GM19239 (cell line): ENCODE measurements at regions not wholly inside any gene's neighbourhood (a gene's known extent, or its start where the extent isn't known, plus 50 kb on each side); places are given as distances from the start of the nearest gene placed in this dataset.

Experiments
- DNase-seq: peaks from one replicate; pipeline ENCODE4 v3.0.0; 2011; ENCODE audit warnings: low spot score; ENCODE audit not compliant: insufficient read length
- FAIRE-seq: peaks from 2 replicates; lab custom pipeline; 2011; peaks lifted over from hg19 to GRCh38; lab: Jason Lieb, UNC

DNA sequence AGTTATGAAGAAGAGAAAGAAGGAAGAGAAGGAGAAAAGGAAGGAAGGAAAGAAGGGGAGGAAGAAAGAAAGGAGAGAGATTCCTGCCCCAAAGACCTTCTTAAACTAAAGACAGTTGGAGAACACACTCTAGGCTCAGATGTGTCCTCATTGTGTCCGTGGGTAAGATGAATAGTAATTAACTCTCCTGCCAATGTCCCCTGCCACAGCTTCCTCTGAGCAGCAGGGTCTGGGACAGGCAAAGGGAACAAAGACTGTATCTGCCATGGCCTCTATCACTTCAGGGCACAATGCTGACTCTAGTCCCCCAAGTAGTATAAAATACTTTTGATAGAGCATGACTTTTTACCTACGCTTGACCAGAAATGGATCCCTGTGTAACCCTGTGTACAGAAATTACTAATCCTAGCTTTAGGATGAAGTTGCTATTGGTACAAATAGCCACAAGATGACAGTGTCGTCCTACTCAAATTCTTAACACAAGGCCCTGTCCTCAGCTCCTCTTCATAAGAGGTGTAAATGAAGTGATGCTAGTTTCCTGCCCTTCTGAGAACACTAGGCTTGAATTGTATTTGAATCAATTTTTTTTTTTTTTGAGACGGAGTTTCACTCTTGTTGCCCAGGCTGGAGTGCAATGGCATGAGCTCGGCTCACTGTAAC lies 186.2 kb upstream of the GPR12 start:
- peak; percentile 31 for FAIRE-seq
- DNase-seq: peak; percentile 36

DNA sequence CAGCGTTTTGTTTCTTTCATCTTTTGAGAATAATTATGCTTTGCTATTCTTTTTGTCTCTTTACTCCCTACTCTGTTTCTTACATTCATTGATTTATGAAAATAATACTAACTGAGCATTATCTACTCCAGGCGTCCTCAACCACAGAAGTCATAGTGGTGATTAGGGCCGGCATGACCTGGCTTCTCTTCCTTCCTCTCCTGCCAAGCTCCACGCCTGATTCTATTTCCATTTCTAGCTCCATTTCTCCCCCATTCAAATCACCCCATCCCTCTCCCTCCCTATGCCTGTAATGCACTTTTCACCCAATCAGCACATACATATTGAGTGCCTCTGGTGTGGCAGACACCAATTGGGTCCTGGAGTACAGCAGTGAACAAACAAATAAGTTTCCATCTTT lies 183.2 kb upstream of the GPR12 start:
- no peak for DNase-seq
- no peak for FAIRE-seq

DNA sequence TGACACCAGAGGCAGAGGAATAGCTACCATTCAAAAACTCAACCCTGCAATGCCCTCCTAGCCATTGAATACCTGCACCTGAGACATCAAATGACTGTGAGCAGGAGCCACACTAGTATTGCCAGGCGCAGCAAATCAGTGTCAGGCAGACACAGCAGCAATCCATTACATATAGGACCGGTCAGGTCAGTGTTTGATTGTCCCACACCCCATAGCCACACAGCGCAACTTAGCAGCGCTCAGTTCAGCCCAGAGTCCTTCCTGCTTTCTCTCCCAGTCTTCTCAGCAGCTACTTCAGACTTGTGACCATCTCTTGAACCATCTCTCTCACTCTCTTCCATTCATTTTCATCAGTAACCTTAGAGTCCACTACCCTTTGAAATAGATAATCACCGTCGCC lies 181.6 kb upstream of the GPR12 start:
- FAIRE-seq: no peak
- DNase-seq: no peak

DNA sequence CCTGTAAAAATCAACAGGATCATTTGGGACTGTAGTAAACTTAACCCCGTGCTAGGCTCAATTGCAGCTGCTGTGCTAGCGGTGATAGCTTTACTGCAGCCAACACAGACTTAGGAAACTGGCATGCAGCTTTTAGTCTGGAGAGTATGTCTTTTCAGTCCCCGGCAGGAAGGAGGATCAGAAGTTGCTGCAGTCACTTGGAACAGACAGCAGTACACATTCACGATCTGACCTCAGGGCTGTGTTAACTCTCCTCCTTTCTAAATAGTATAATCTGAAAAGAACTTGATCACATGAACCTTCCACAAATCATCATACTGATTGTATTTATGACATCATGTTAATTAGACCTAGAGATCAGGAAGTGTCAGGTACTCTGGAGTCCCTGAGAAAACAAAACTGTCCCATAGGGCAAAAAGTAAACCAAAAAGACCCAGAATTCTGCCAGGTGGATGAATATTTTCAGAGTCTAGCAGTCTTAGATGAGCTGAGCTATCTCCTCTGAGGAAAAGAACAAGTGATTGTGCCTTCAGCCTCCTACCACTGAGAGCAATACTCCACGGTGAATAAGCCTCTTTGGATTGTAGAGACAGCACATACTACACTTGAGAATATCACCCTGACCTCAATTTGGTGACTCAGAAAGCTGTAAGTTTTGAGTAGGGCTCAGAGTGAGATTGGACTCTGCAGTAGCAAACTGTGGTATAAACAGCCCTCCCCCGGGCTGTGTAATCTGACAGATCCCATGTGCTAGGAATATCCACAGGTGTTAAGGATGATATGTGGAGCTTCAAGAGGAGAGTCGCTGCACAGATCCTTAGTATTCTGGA lies 181.0 kb upstream of the GPR12 start:
- no peak for FAIRE-seq
- DNase-seq: no peak

DNA sequence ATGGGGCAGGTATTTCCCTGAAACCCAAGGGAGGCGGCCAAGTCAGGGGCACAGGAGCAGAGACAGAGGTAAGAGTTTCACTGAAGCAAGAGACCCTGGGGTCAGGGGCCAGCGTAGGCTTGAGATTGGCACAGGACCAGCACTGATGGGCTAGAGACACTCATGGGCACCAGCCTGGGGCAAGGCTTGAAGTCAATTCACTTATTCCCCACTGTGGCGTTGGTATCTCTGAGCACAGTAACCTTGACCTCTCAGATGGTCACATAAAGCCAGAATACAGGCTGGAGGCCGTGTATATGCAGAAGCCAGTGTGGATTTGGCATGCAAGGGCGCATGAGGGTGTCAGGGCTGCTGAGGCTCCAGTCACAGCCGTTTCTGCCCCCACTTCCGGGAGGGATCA lies 173.5 kb upstream of the GPR12 start:
- no peak for DNase-seq
- FAIRE-seq: no peak

DNA sequence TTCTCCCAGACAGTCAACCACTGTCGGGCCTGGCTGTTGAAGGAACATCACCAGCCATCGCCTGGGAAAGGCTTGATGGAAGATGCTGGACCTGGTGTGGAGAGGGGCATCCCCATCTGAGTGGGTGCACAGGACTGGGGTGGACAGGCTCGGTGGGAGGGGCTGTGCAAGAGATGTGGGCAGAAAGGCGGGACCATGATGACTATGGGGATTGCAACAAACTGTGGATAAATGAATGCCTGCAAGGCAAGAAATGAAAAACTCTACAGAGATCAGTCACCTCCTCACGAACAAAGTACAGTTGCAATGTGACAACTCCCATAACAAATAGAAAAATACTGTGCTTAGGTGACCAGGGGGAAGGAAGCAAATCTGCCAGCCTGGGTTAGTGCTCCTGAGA lies 171.9 kb upstream of the GPR12 start:
- DNase-seq: no peak
- no peak for FAIRE-seq

DNA sequence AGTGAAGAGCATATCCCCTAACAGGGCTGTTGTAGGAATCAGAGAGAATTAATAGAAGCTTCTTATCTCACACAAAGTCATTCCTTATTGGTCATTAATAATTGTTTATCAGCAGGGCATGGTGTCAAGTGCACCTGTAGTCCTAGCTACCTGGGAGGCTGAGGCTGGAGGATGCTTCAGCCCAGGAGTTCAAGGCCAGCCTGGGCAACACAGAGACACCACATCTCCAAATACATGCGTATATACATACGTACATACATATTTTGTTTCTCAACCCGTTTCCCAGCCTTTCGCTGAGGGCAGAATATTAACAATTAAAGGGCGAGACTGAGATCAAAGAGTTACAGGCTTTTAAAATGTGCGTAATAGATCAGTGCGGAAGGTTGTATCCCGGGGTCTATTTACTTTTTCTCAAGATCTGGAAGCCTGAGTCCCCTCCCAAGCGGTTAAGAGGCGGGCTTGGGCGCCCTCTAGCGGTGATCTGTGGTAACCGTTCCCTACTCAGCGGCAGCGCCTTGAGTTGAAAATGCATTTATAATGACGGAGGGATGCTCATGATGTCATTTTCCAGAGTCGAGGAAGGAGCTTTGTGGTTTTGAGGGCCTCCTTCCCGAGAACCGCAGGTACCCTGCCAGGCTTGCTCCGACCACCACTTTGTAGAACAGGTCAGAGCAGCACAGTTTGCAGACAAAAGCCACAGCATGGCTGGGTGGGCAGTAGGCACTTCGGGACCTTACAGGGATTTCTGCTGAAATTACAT lies 169.6 kb upstream of the GPR12 start:
- FAIRE-seq (peak; percentile 61), DNase-seq (peak; percentile 64)

DNA sequence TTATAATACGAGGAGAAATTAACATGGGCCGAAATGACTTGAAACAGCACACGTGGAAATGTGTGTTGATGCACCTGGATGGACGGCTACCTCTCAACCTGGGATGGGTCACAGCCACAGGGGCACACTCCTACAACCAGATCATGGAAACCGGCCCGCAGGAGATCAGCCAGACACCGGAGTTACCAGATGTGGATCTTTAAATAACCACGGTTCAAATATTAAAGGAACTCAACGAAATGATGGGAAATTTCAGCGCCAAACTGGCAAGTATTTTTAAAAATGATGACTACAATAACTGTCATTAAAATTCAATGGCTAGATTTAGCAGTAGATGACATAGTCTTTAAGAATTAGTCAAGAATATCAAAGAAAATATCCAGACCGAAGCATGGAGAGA lies 166.9 kb upstream of the GPR12 start:
- FAIRE-seq (no peak), DNase-seq (no peak)

DNA sequence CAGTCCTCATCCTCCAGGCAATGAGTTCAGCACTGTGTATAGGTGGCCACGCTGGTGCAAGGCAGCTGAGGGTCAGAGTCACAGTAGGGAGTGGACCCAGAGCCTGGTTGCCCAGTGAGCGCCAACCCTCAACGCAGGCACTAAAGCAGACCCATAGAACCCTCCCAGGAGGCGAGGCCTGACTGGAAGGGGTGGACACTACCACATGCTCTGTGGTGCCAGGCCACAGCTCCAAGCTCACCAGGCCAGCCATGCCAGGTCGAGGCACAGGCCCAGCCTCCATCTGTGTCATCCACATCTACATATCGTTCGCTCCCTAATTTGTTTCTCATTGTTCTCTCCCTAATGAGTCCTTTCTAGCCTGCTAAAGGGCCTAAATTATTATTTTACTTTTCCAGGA lies 165.8 kb upstream of the GPR12 start:
- no peak for DNase-seq
- no peak for FAIRE-seq

DNA sequence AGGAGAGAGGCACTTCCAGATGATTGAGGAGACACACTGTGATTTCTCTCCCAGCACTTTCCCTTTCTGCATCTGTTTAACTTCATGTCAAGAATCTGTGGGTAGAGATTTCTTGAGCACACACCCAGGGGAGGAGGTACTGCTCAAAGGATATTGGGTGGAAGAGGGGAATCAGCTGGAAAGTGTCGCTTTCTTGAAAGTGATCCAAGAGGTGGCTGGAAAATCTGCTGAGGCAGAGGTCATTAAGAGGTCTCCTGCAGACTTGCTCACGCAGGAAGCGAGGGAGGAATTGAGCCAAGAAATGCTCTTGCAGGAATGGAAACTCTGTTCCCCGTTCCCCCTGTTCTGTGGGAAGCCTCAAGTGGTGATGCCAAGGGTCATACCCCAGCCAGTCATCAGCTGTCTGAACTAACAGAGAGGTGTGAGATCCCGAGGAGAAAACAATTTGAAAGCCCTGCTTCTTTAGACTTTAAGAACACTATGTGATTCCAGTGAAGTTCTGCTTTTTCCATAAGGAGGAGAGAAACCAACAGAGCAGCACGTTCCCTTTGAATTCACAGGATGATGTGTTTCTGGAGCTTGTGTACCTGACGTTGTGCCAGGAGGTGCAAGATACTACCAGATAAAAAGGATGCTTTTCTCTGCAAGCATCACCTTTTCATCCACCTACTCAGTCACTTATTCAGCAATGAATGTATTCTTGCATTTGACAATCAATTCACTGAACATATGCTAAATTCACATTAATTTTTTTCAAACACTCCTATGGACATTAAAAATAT lies 163.4 kb upstream of the GPR12 start:
- DNase-seq: no peak
- FAIRE-seq: no peak

DNA sequence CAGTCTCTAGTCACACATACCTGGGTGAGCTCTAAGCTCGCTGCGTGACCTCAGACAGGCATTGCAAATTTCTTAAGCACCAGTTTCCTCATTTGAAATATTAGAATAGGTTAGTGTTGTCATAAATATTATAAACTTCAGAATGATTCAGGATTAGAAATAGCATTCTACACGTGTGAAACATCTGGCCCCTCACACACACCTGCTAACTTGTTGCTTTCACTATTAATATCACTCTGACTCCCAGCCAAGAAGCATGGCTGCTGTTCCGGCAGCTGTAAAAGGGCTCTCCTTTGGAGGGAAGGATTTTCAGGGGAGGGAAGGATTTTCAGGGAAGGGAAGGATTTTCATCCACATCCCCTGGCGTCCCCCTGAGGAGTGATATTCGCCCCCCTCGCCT lies 161.3 kb upstream of the GPR12 start:
- FAIRE-seq (no peak), DNase-seq (no peak)

DNA sequence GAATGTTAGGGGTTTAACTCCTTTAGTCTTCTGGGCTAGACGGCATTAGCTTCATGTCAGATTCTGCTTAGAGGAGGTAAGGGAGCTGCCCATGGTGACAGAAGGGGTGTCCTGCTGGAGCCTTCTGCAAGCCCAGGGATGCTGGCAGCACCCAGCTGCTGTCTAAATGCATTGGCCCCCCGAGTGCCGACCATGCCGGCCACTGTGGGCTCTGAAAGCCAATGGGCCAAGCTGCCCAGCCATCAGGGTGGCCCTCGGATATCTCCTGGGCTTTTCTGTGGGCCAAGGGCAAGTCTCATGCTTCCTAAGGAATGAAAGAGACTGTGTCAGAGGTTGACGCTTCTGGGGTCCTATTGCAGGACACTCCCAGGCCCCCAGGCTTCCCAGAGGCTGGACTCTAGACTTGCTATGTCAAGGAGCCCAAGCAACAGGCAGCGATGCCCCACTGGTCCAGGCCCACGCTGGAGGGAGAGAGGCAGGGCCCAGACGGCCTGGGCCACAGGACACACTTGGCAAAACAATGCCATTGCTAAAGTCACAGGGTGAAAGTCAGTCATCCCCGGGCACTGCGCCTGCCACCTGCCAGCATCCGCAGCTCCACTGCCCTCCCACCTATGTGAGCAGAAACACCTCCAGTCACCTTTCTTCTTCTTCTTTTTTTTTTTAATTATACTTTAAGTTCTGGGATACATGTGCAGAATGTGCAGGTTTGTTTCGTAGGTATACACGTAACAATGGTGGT lies 160.2 kb upstream of the GPR12 start:
- FAIRE-seq (no peak), DNase-seq (no peak)

DNA sequence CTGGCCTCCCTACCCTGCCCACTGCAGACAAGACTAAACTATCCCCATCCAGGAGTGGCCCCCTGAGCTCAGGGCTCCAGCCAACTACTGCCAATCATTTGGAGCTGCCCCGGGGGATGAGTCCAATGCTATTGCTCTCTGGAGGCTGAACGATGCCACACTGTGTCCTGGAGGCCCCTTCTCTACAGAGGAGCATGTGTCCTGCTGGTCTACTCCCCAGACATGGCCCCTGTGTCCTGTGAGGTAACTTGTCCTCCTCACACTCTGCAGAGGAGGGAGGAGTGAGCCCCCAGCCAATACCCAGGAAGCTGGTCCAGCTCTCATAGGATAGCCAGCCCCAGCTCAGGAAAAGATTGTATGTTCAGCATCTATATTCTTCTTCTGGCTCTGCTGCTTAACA lies 159.1 kb upstream of the GPR12 start:
- no peak for DNase-seq
- FAIRE-seq: no peak

DNA sequence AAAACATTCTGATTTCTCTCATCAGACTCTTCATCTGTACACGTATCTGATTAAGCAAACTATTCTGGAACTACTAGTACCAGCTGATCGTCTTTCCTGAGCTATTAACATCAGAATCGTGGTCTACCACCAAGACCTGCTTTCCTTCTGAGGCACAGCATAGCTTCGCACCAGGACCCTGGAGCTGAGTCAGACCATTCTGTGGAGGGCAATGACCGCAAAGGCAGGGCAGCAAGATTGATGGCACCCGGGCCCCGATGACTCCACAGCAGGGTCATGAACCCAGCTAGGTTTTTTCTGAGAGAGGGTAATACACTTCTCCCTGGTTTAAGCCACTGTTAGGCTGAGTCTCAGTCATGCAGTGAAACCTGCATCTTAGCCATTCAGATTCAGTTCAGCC lies 158.7 kb upstream of the GPR12 start:
- DNase-seq: no peak
- FAIRE-seq: no peak

DNA sequence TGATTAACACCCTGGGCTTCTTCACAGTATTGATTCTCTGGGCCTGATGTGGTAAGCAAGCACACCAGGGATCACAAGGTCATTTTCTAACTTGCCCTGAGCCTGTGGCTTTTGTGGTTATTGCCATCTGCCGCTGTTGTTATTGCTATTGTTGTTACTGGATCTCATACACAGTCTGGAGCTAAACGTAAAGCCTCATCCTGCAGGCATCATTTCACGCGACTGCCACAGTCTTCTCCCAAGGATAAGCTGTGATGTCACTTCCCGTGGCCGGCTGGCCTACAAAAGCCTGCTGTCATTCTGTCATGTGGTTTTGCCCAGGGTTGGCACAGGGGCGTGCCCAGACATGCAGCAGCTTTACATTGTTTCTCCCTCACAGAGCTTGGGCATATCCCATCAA lies 154.0 kb upstream of the GPR12 start:
- DNase-seq (no peak), FAIRE-seq (no peak)

DNA sequence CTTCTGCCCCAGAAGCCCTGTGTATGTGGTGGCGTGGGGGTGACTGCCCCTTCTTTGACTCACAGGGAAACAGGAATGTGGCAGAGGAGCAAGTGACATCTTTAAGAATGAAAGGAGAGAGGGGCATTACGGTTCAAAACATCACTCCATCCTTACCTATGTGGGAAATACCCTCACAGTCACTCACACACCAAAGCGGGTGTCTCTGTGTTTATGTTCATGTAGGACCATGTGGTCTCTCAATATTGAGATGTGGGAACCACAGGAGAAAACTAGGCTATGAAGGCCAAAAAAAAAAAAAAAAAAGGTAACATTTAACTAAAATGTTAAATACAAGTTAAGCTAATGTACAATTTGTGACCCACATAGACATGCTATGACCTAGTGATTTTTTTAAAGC lies 153.6 kb upstream of the GPR12 start:
- no peak for FAIRE-seq
- no peak for DNase-seq

DNA sequence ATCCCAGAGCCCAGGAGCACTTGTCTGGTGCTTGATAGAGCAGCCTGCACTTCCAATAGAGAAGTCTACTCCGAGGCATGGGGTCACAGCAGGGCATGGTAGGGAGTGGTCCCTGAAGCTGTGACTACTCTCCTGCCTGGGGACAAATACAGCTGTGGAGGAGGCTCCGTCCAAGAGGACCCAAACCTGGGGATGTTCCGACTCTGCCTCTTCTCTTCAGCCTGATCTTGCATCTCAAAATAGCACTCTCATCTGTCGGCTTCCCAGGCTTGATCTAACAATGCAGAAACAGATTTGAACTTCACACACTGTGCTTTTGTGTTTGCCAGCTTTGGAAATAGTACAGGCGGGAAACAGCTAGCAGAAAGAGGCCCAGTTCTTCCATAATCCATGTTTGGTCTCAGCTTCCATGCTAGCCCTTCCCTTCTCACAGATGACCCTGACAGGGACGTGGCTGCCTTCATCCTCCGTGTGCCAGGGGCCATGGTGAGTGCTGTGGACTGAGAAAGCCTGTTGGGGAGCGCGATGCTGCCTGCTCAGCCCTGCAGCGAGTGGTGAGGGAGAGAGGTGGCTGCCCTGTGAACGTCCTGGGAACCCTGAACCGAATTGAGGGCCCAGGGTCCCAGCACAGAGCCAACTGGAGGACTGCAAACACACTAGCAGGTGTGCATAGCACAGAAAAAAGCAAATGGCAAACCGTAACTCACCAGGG lies 150.3 kb upstream of the GPR12 start:
- no peak for DNase-seq
- FAIRE-seq: no peak

DNA sequence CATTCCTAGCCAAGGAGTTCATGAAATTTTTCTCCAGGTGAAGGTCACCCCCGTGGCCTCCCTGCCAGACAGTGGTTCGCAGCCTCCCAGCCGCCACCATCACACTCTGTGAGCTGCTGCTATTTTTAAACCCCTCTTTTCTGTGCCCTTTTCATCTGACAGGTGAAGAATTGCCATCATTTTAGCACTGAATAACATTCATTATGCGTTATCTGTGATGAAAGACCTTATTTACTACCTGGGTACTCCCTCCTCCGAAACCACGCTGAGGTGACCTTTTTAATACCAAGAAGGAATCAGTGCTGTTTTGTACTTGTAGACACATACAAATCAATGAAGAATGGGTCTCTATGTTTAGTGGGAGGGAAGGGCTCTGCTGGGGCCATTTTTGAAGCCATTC lies 148.9 kb upstream of the GPR12 start:
- DNase-seq (no peak), FAIRE-seq (no peak)

DNA sequence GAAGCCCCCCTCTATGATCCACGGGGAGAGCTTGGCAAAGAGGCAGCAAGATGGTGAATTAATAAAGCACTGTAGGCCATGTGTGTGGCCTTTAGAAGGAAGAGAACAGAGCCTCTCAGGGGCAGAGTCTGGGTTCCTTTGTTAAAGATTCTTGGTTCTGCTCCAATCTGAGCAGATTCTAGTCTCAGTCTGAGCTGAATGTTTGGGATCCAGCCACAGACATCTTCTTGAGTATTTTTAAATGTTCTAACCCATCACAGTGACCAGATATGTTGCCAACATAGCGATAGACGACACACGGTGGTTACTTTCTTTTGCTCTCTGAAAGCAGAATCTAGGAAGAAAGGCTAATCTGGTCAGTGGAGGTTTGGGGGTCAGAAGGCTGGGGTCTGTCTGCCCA lies 147.5 kb upstream of the GPR12 start:
- DNase-seq (no peak), FAIRE-seq (no peak)
